Activated CD8-positive, alpha-beta memory T cell treated with anti-CD3 and anti-CD28 coated beads for 36 hours (primary cell): ENCODE measurements at regions not wholly inside any gene's neighbourhood (a gene's known extent, or its start where the extent isn't known, plus 50 kb on each side); places are given as distances from the start of the nearest gene placed in this dataset.

Experiments
- CTCF ChIA-PET: fragments of 350-600 bp; sonication (Branson Sonifier 250); formaldehyde crosslinking; loops from one replicate; lab custom pipeline; 2021; ENCODE audit warnings: antibody characterized with exemption; lab: Charles Lee
- POLR2A ChIA-PET: fragments of 350-600 bp; sonication (Branson Sonifier 250); formaldehyde crosslinking; loops from one replicate; lab custom pipeline; 2021; ENCODE audit warnings: antibody characterized with exemption; lab: Charles Lee

DNA sequence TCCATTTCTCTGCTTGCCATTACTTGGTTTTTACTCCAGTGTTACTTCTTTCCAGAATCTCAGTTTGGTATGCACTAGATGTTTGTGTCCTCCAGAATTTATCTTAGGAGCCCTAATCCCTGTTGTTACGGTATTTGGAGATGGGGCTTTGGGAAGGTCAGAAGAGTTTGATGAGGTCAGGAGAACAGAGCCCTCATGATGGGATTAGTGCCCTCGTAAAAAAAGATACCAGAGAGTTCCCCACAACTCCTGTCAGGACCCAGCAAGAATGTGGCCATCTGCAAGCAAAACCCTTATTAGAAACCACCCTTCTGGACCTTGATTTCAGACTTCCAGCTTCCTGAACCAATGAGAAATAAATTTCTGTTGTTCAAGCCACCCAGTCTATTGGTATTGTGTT, 98.0 kb downstream of the ADAMTS1 start:
- POLR2A ChIA-PET, result no interaction called here
- CTCF ChIA-PET, result no interaction called here

DNA sequence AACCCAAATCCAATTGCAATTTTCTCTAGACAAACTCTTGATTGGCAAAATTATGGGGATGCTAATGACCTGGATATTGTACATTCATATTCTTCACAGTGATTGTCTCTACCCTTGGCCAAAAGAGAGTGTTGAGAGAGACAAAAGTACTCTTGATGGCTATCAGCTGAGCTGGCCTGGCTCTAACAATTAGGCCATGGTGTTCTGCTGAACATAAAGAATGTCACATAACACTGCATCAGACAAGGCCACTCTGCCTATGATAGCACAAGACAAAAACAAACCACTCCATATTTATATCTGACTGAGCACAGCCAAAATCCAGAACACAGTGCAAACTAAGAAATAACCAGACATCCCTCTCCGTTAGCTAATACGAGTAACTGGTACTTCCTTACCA, 101.7 kb downstream of the ADAMTS1 start:
- CTCF ChIA-PET, result no interaction called here
- POLR2A ChIA-PET, result no interaction called here

DNA sequence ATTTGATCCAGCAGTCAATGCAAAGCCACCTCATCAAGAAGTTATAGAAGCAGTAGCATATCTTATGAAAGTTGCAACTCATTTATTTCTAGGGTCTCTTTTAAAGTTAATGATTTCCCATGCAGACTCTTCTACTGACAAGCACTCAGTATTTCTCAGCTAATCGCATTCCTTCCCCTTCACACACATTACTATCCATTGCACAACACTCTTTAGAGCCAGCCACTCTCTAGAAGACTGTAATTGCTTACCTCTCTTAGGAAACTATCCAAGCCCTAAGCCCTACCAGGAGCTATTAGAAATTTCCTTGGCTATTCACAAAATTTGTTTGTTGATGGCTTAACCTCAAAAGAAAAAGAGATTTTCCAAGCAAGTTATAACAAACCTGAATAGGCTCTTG, 106.0 kb downstream of the ADAMTS1 start:
- CTCF ChIA-PET, result no interaction called here
- POLR2A ChIA-PET, result no interaction called here

DNA sequence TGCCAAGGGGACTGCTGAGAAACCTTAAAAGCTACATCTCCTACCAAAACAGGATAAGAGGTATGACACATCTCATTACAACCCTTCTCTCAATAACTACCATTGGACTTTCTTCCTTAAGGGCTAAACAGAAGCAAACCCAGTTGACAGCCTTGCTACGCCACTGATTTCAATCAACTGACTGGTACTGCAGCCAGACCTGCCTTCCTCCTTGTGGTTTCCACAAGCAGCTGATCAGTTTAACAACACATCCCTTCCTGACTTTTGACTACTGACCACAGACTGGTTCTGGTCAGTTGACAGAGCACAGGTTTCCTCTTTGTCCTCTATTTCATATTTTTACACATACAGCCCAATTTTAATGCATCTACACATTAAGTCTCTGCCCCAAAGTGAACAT, 108.8 kb downstream of the ADAMTS1 start:
- ChIA-PET CTCF (no interaction called here), POLR2A (no interaction called here)

DNA sequence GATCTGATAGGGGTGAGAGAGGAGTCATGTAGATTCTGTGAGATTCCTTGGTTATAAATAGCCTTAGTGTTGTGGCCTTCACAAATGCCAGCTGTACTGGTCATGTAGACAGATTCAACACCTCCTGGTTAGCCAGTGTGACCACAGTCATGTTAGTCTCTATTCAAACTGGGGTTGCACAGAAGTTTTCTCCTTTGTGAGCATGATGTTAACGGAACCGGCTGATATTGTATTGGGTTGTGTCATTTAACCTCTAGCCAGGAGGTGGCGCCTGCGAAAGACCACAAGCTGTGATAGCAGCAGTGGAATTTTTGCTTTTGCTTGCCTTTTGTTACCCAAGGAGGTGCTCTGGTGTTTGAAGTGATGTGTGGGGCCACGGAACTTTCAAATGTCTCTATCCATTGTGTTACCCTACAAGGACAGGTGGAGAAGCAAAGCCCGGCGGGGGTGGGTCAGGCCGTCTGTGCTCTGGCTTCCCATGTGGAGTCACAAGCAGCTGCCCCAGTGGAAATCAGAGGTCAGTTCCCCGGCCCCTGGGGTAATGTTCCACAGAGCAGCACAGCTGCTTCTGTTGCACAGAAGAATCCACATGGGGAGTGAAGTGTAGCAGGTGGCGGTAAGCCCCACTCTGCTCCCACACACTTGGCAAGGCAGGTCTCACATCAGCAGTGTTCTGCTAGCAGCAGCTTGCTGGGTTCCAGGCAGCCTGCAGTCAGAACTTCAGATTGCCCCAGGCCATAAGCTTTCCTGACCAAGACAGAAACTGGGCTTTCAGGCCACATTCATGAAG, 112.6 kb downstream of the ADAMTS1 start:
- CTCF ChIA-PET, result interaction anchor here (0.7 kb wide), 1 partner anchor 10 kb away, joined by 3 read pairs; no protein-coding TSS in a partner anchor
- POLR2A ChIA-PET, result no interaction called here

DNA sequence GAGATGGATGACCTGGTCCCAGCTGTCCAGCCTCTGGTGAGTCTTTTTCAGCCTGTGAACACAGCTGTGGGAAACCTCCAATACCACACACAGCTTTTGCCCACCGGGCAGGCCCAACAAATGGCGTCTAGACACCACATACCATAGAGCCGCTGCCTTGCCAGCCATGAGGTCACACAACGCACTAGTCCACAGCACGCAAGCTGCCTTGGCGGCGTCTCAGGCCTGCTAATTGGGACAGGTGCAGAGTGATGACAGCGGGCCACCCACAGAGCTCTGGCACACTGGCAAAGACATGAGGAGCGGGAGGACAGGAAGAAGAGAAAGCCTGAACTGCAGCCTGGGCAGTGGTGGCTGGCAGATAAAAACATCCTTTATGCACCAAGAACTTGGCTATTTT, 125.5 kb downstream of the ADAMTS1 start:
- POLR2A ChIA-PET, result no interaction called here
- CTCF ChIA-PET, result no interaction called here

DNA sequence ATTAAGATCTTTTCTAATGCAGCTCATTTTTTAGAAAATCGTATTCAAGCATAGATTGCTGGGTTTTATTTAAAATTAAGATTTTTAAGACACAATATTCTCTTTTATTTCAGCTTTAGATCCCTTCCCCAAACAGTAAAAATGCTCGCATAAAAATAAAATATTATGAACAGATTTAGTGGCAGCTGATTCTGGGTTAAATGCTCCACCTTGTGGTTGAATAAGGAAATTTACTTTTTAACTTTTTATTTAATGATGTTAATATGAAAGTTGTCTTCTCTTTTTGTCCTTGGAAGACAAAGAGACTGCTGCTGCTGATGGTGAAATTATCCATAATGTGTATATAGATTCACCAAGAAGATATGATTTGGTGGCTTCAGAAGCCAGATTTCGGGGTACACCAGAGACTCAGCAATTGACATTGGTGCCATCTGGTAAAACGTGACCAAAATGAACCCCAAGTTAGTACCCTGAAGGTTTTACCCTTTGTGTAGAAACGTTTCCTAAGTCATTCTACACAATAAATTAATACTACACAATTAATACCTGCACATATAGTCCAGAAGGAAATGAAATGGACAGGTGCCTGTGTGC, 128.0 kb downstream of the ADAMTS1 start:
- POLR2A ChIA-PET, result no interaction called here
- CTCF ChIA-PET, result interaction anchor here (0.6 to 0.7 kb wide), 3 partner anchors 118 to 452 kb away, joined by 3 read pairs; no protein-coding TSS in a partner anchor

DNA sequence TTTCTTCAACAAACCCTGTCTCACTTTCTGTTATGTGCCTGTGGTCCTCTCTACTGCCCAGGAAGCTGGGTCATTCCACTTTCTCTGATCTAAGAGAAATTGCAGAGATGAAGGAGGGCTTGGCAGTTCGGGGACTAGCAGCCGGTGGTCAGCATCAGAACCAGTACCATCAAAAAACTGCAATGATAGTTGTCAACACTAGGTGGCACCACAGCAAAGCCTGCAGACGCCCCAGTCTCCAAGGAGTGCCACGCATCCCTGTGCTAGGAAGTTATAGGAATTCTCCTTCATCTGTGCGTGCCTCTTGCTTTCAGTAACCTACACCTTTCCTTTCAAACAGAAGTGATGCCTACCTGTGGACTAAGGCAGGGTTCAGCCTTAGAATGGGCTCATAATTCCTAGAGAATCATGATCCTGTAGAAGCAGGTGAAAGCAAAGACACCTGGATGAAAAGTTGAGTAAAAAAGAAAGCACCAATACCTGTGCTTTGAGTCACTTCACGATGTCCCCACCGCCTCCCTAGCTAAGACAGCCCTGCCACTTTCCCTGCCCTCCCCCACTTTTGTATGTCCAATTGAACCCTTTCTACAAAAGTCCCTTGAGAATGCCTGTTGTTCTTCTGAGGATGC, 129.2 kb downstream of the ADAMTS1 start:
- CTCF ChIA-PET, result no interaction called here
- POLR2A ChIA-PET, result no interaction called here

DNA sequence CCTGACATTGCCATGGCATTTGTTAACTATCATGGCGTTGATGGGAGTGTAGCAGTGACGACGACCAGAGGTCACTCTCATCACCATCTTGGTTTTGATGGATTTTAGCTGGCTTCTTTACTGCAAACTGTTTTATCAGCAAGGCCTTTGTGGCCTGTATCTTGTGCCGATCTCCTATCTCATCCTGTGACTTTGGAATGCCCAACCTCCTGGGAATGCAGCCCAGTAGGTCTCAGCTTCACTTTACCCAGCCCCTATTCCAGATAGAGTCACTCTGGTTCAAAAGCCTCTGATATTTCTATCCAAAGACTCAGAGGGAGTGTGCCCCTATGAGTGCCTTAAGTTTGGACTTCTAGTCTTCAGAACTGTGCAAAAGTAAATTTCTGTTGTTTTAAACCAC, 130.1 kb downstream of the ADAMTS1 start:
- CTCF ChIA-PET, result no interaction called here
- POLR2A ChIA-PET, result no interaction called here

DNA sequence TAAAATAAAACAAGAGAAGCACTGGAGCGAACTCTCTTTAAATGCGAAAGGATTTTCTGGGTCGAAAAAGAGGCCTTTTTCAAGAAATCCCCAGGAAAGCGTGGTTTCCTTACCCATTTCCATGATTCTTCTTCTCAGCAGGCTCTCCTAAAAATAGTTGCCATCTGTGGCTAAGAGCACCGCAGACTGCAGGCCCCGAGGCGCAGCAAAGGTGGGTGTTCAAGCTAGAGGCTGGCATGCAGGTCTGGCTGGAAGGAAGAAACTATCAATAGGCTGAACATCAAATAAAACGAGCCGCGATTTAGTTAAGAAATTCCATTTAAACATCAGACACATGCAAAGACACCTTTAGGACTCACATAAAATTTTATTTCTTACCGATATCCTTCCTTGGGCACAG, 135.1 kb downstream of the ADAMTS1 start:
- POLR2A ChIA-PET, result no interaction called here
- CTCF ChIA-PET, result no interaction called here

DNA sequence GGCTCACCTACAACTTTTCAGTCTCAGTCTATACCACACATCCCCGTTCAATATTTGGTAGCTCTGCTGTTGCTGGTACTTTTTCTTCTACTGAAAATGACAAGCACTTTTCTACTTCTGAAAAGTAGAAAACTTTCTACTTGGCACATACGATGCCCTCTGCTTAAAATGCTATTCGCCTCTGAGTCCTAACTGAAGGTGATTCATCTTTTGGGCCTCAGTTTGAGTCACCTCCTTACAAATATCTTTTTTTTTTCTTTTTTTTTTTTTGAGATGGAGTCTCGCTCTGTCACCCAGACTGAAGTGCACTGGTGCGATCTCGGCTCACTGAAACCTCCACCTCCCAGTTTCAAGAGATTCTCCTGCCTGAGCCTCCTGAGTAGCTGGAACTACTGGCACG, 136.0 kb upstream of the CYYR1 start:
- CTCF ChIA-PET, result no interaction called here

DNA sequence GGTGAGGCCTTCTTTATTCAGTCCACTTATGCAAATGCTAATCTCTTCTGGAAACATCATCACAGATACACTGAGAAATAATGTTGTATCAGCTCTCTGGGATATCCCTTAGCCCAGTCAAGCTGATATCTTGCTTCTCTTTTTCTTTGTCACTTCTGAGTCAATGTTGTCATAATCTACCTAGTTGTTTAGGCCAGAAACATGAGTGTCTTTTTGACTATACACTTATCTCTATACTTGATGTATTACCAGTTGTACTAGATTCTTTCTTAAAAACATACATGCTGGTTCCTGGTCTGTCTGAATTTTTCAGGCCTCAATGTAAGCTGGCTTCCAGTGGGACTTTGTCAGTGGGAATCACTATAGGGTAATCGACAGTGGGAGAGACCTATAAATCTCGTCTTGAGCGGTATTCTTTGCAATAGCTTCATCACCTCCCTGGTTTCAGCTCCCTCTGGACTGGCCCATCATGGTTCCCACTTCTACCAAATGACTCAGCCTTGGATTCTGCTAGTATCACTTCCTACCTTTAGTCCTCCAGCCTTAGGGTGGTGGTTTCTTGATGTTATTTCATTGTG, 135.2 kb upstream of the CYYR1 start:
- ChIA-PET POLR2A (no interaction called here), CTCF (no interaction called here)

More for the DNA sequence above, 136.0 kb upstream of the CYYR1 start:
- POLR2A ChIA-PET, result no interaction called here

DNA sequence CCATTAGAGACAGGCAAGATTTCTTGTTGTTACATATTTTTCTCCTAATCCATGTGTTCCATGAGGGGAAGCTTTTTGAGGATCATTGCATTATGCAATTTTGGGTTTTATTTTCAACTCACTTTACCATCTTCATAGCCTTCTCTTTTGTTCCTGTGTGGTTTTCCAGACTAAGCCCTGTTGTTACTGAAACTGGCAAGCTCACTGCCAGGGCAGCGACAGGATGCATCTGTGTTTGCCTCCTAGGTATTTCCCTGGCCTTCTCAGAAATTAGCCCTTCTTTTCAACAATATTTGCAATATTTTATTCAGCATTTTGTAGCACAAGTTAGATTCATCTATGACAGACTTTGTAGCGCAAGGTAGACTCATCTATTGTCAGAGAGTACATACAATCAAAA, 134.2 kb upstream of the CYYR1 start:
- ChIA-PET CTCF (no interaction called here), POLR2A (no interaction called here)

DNA sequence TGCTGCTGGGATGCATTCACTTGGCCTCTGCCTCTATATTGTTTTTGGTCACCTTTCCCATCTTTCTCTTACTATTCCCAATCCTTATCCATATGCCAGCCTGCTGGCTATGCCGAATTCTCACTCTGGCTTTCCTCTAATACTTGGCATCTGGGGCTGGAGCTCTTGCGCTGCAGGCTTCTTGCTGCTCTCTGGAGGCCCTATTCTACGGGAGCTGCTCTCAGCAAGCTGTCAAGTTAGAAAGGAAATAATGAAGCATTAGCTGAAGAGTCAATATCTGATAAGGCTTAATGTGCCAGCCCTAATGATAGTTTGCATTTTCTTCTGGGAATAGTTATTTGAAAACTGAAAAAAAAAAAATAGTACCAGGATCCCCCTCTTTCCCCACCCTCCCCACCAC, 125.3 kb upstream of the CYYR1 start:
- POLR2A ChIA-PET, result no interaction called here
- CTCF ChIA-PET, result no interaction called here

DNA sequence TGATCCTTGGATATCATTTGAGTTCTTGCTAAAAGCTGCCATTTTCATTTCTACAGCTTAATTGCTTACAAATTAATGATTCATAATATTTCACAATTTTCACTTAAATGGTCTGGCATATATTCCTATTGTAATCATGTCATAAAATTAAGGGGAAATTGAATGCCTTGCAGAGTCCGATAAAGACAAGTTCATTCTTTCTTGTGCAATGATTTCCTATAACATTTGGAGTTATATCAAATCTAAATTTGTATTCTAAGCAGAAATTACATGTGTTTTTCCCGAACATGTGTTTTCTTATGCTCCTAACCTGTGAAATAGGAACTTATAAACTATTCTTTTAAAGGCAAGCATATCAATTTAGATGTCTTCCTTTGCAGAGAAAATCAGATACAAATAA, 118.3 kb upstream of the CYYR1 start:
- POLR2A ChIA-PET, result no interaction called here
- CTCF ChIA-PET, result no interaction called here

DNA sequence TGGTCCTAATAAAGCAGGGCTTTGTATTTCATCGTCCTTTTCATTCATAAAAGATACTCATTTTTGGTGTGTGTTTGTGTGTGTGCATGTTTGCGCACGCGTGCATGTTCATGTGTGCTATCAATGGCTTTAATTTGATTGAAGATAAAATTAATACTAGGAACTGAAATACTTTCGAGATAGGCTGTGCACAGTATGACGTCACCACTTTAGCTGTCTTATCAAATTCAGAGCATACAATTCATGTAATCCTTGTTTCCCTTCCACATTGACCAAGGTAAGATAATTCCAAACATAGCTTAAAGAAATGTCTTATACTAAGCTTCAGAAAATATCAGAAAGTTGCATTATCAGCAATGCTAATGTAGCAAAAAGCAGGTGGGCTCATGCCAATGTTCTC, 113.6 kb upstream of the CYYR1 start:
- ChIA-PET POLR2A (no interaction called here), CTCF (no interaction called here)

DNA sequence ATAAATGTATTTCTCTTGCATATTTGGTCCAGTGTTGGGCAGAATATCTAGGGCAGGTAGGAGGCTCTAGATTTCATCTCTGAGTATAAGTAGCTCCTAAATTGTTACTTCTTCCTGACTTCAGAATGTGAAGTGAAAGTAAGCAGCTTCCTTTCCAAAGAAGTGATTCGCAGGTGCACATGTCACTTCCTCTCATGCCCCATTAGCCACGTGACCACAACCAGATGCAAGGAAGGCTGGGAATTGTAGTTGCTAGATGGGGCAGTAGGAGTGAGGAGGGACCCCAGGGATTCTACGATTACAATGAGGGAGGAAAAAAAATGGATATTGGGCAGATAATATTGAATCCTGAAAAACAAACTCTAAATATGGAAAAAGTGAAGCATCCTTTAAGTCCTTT, 113.2 kb upstream of the CYYR1 start:
- CTCF ChIA-PET, result no interaction called here
- POLR2A ChIA-PET, result no interaction called here

DNA sequence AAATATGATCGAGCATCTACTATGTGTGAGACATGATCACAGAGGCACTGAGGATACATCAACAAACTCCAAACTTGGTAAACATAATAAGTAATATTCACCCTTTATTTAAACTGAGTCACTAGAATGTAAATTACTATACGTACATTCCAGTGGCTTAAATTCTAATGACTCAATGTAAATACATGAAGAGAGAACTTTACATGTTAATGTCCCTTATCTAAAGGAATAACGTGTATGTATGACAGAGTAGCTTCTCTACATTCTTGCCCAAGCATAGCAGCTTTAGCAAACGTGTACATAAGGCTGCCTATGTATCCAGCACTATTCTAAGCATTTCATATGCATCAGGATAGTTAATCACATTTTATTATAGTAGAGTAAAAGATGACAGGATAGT, 111.8 kb upstream of the CYYR1 start:
- POLR2A ChIA-PET, result no interaction called here
- CTCF ChIA-PET, result no interaction called here

DNA sequence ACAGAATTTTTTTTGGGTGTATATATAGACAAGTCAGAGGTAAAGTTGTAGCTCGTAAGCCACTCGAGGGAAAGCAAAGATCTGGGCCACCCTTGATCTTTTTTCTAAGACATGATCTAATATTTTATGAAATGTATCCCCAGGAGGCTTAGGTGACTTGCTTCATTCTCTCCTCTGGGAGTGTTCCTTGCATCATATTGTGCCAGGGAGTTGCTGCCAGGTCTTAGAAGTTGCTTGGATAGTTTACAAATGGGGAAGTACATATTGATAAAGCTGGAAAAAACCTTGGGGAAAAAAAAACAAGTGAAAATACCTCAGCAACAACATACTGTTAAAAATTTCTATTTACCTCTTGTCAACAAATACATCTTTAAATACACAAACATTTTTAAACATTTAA, 110.9 kb upstream of the CYYR1 start:
- POLR2A ChIA-PET, result no interaction called here
- CTCF ChIA-PET, result no interaction called here

DNA sequence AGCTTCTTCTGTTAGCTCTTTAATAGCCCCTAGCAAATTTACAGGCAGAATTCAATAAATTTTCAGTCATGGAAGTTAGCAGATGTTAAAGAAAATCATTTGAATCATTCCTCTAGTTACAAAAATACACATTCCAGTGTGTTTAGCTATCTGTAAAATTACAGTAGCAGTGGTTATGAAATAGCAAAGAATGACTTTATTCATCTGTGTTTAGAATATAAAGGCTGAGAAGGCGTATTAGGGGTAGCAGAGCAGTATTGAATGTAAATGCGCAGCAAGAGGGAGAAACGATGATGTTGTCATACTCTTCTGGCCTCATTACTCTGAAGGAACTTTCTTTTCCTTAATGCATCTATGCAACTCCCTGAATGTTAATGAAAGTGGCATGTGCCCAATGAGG, 106.2 kb upstream of the CYYR1 start:
- ChIA-PET POLR2A (no interaction called here), CTCF (no interaction called here)

DNA sequence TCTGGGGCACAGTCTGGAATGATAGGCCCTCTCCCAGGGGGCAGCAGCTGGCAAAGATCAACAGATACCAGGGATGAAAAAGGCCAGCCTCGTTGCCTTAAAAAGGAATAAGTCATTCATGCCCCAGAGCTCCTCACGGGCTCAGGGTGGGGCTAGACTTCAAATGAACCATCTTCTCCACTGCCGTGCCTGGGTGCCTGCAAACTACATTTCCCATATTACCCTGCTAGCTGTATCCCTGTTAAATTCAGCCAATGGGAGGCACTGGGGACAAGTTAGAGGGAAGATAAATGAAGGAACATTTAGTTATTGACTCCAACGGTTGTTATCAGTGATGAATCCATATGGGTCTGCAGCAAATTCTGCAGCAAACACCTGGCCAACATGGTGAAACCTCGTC, 101.2 kb upstream of the CYYR1 start:
- ChIA-PET CTCF (no interaction called here), POLR2A (no interaction called here)
